EH (cell line): ENCODE measurements at regions not wholly inside any gene's neighbourhood (a gene's known extent, or its start where the extent isn't known, plus 50 kb on each side); places are given as distances from the start of the nearest gene placed in this dataset.
"Not testable (repeated sequence)": the region's sequence is repeated elsewhere in the genome, so short reads cannot be mapped to it uniquely, and the experiment has no call there.

Experiments
- DNase-seq: peaks from one replicate; pipeline ENCODE4 v3.0.0-alpha.2; 2015; ENCODE audit warnings: low read depth

DNA sequence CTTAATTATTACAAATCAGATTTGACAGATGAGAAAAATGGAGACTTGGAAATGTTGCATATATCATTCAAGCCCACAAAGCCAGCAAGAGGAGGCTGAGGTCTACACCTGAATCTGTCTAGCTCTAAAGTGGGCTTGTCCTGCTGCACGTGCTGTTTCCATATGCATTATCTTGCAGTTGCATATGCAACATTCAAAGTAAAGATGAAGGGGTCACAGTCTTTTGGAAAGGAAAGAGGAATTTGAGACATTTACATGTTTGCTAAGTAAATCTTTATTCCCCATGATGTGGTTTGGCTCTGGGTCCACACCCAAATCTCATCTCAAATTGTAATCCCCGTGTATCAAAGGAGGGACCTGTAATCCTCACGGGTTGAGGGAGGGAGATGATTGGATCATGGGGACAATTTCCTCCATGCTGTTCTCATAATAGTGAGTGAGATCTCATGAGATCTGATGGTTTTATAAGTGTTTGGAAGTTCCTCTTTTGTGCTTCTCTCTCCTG lies 98.3 kb downstream of the BACH1 start:
- no peak for DNase-seq

DNA sequence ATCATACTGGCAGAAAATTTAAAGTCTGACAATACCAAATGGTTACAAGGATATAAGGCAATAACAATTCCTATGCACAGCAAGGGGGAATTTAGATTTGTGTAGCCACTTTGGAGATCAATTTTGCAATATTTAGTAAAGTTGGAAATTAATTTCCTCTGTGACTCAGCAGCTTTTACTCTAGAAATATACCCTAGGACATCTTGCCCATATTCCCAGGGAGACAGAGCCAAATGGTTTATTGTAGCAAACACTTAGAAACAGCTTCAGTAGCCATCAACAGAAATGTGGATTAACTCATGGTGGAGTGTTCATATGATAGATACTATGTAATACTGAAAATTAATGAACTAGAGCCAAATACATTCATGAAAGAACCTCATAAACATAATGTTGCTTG lies 104.6 kb downstream of the BACH1 start:
- no peak for DNase-seq

- no peak for DNase-seq
These were observed 105.3 kb downstream of the BACH1 start for GRCh38 chr21:29403922-29404538.

DNA sequence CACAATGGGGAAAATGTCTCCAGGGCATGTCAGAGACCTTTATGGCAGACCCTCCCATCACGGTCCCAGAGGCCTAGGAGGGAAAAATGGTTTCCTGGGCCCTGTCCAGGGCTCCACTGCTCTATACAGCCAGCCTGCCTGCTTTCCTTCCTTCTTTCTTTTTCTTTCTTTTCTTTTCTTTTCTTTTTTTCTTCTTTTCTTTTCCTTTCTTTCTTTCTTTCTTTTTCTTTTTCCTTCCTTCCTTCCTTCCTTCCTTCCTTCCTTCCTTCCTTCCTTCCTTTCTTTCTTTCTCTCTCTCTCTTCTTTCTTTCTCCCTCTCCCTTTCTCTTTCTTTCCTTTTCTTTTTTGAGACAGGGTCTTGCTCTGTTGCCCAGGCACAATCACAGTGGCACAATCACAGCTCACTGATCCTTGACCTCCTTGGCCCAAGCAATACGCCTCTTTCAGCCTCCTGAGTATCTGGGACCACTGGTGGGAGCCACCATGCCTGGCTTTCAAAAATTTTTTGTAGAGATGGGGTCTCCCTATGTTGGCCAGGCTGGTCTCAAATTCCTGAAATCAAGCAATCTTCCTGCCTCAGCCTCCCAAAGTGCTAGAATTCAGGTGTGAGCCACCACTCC lies 106.9 kb downstream of the BACH1 start:
- DNase-seq: no peak

DNA sequence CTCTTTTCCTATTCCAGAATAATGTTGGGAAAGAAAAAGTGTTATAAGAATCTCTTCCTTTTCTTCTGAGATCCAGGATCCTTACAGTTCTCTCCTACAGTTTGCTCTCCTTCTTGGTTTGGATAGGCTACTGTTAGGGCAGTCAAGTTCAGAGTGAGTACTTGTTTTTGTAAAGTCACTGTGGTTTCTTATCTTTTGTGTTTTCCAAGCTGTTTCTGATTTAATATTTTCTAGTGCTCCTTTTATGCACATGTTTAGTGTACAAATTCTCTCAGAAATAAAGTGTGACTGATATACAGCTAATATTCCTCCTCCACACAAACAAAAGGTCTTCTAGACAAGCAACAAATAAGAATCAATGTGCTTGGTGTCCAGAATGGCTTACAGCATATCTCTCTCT lies 107.7 kb downstream of the BACH1 start:
- DNase-seq: no peak

DNA sequence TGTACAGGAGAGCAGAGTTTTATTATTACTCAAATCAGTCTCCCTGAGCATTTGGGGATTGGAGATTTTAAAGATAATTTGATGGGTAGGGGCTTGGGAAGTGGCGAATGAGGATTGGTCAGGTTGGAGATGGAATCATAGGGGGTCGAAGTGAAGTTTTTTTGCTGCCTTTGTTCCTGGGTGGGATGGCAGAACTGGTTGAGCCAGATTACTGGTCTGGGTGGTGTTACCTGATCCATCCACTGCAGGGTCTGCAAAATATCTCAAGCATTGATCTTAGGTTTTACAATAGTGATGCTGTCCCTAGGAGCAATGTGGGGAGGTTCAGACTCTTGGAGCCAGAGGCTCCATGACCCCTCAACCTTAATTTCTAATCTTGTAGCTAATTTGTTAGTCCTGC lies 108.8 kb downstream of the BACH1 start:
- no peak for DNase-seq

DNA sequence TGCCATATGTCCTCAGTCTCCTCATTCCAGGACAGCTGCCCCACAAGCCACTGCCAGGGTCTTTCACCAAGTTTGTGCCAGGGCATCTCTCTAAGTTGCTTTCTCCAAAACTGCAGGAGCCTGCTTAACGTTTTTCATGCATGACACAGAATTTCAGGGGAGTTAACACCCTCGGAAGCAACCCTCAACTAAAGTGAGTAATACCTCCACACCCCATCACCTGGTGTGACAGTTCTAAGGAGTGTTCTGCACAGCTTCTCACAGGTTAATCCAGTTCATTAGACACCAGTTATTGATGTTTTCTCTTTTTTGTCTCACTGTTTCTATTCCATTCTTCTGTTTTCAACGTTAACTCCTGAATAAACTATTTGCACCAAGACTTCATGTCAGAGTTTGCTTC lies 115.0 kb downstream of the BACH1 start:
- DNase-seq: no peak

- peak; percentile 19 for DNase-seq
These were observed 117.5 kb downstream of the BACH1 start for GRCh38 chr21:29416268-29416667.

DNA sequence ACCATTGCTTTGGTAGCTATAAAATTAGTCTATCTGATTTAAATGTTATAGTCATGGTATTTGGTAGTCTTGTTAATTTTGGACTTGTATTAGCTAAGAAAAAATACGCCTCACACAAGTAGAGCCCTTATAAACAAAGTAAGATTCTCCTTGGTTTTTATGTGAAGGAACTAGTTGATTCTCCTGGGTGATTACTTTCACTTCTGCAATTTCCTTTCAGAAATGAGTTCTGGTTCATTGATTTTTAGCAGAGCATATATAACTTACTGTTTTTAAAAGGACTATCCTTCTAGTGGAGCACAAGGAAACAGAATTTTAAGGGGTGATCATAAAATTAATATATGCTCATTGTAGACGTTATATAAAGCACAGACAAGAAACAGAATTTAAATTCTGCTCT lies 120.1 kb downstream of the BACH1 start:
- DNase-seq: no peak

DNA sequence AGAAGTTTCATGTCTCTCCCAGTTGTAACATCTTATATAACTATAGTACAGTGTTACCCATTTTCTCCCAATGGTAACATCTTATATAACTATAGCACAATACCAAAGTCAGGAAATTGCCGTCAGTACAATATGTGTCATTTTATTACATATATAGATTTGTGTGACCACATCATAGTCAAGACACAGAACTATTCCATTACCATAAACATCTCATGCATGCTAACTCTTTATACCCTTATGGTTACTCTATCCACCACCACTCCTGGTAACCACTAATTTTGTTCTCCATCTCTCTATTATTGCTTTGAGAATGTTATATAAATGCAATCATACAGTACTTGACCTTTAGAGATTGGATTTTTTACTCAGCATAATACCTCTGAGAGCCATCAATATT lies 120.7 kb downstream of the BACH1 start:
- DNase-seq: no peak

GRCh38 chr21:29423099-29423870 lies 124.6 kb downstream of the BACH1 start:
- DNase-seq: no peak

GRCh38 chr21:29424728-29425127 lies 126.0 kb downstream of the BACH1 start:
- no peak for DNase-seq

DNA sequence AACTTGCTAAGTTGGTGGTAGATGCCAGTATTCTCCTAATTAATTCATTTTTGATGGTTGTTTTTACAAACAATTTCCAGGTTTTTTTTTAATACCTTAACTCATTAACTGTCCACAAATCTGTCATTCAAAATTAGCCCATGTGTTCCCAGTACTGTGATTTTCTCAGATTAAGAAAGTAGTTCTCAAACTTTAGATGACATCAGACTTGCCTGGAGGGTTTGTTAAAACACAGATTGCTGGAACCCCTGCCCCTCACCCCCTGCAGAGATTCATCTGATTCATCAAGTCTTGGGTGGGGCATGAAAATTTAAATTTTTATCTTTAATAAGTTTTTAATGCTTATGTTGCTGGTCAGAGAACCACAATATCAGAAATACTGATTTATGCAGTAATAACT lies 130.5 kb downstream of the BACH1 start:
- peak; percentile 12 for DNase-seq

- DNase-seq: no peak
These were observed 131.3 kb downstream of the BACH1 start for GRCh38 chr21:29430030-29430429.

- no peak for DNase-seq
These were observed 131.9 kb downstream of the BACH1 start for GRCh38 chr21:29430576-29430975.

DNA sequence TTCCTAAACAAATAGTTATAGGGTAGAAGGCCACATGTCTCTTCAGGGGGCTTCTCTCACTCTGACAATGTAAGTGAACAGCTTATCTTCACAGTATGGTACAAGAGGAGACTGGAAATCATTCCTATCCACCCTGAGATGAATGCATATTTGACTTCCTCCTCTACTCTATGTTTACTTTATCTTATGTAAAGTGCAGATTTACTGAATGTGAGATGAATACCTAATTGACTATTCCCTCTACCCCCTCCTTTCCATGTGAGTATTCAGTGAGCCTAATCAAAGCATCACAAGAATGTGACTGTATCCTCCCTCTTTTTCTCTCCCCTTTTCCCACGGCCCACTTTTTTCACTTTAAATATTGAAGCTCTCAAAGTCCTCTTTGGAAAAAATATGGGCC lies 132.5 kb downstream of the BACH1 start:
- no peak for DNase-seq

GRCh38 chr21:29431680-29432079 lies 133.0 kb downstream of the BACH1 start:
- no peak for DNase-seq

DNA sequence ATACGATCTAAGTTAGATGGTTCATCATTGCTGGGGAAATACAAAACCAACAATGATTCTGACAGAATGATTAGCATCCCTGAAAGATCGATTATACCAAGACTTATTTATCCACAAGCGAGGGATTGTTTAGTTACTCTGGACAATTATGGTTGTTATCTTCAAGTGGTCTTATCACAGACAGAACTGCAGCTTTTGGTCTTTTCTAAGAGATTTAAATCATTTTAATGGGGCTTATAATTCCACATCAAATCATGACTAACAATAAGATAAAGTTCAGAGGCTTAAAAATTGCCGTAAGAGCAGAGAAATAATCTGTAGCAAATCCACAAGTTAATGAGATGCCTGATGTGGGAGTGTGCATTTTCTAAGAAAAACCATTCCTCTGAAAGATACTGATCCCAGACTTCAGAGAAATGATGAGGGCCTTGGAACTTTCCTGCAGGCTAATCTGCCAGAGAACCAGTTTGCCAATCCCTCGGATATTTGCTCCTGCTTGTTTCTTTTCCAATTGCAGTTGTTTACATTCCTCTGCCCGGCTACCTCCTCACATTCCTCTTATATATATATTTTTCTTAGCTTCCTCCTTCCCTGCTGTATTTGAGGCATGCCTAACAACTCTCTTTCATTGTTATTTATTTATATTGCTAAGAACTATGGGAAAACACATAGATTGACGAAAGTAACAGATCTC lies 134.8 kb downstream of the BACH1 start:
- DNase-seq: peak; percentile 51

GRCh38 chr21:29434081-29434480 lies 135.4 kb downstream of the BACH1 start:
- no peak for DNase-seq

- not testable (repeated sequence) for DNase-seq
These were observed 136.3 kb downstream of the BACH1 start for GRCh38 chr21:29434982-29435381.

- no peak for DNase-seq
These were observed 137.4 kb downstream of the BACH1 start for GRCh38 chr21:29436143-29436542.

DNA sequence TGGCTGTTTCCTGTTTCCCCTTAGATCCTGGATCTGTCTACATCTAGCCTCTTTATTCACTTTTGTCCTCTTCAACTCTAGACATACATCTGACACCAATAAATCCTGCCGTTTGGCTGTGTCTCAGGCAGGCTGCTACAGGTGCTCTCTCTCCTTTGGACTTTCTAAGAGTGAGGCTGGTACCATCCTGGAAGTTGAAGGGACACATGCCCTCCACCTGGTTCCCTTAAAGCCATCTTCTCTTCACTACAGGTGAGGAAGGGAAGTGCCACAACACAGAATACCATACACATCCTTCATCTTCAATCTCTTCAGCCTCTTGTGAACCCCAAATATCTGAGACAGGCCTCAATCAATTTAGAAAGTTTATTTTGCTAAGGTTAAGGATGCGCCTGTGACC lies 137.9 kb downstream of the BACH1 start:
- no peak for DNase-seq

DNA sequence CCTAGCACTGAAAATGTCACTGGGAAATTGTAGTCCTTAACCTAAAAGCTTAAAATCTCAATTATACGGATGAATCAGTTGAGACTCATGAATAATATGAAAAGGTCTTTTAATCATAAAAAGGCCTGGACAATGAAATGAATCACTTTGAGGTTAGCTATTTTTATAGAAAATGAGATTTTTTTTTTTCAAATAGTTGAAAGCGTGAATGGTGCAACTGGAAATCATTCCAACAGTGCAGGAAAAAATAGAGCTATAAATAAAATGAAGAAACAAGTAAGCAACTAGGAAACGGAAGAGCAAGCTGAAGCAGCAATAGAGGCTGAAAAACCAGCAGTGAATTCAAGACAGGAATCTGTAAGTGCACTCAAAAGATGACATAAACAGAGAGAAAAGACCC lies 142.9 kb downstream of the BACH1 start:
- DNase-seq: peak; percentile 35
